ENCODE measurements at regions not wholly inside any gene's neighbourhood (a gene's known extent, or its start where the extent isn't known, plus 50 kb on each side); places are given as distances from the start of the nearest gene placed in this dataset.

GRCh38 chr6:132062626-132063025 is 111.5 kb upstream of the CCN2 start:
- TF ChIP-seq, protein P1, sequence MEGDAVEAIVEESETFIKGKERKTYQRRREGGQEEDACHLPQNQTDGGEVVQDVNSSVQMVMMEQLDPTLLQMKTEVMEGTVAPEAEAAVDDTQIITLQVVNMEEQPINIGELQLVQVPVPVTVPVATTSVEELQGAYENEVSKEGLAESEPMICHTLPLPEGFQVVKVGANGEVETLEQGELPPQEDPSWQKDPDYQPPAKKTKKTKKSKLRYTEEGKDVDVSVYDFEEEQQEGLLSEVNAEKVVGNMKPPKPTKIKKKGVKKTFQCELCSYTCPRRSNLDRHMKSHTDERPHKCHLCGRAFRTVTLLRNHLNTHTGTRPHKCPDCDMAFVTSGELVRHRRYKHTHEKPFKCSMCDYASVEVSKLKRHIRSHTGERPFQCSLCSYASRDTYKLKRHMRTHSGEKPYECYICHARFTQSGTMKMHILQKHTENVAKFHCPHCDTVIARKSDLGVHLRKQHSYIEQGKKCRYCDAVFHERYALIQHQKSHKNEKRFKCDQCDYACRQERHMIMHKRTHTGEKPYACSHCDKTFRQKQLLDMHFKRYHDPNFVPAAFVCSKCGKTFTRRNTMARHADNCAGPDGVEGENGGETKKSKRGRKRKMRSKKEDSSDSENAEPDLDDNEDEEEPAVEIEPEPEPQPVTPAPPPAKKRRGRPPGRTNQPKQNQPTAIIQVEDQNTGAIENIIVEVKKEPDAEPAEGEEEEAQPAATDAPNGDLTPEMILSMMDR (conservative IDR thresholded peaks at IDR 0.05; ENCODE audit: low read depth, low read length) = no peak
- TF ChIP-seq BHLHE40 (IDR thresholded peaks at IDR 0.05; ENCODE audit: low read depth, low read length) (no peak), RAD21 (IDR thresholded peaks at IDR 0.05; ENCODE audit: low read length) (no peak), MXI1 (IDR thresholded peaks at IDR 0.05; ENCODE audit: borderline replicate concordance, low read depth, low read length) (no peak), POLR2A (IDR thresholded peaks at IDR 0.05; ENCODE audit: low read depth, low read length) (no peak), SMC3 (IDR thresholded peaks at IDR 0.05; ENCODE audit: low read depth, low read length) (no peak), MAZ (IDR thresholded peaks at IDR 0.05; ENCODE audit: borderline replicate concordance, low read depth, low read length) (no peak)
- TF ChIP-seq, protein P2, sequence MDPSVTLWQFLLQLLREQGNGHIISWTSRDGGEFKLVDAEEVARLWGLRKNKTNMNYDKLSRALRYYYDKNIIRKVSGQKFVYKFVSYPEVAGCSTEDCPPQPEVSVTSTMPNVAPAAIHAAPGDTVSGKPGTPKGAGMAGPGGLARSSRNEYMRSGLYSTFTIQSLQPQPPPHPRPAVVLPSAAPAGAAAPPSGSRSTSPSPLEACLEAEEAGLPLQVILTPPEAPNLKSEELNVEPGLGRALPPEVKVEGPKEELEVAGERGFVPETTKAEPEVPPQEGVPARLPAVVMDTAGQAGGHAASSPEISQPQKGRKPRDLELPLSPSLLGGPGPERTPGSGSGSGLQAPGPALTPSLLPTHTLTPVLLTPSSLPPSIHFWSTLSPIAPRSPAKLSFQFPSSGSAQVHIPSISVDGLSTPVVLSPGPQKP (IDR thresholded peaks at IDR 0.05; ENCODE audit: borderline replicate concordance, low read depth, low read length) = no peak

All from IMR-90 (cell line).